Stimulated activated CD4-positive, alpha-beta T cell treated with anti-CD3 and anti-CD28 coated beads, Interleukin-4, amount 100 ng/mL, for 4 hours (primary cell): ENCODE measurements at regions not wholly inside any gene's neighbourhood (a gene's known extent, or its start where the extent isn't known, plus 50 kb on each side); places are given as distances from the start of the nearest gene placed in this dataset.
"Not testable (repeated sequence)": the region's sequence is repeated elsewhere in the genome, so short reads cannot be mapped to it uniquely, and the experiment has no call there.

Experiments
- DNase-seq, 2 experiments: peaks; one replicate each; pipeline ENCODE4 v3.0.0-alpha.2; 2020

- DNase-seq = no peak
Observed at GRCh38 chr3:33957176-33957575, 158.7 kb downstream of the PDCD6IP start.

GRCh38 chr3:33958661-33959060, 160.2 kb downstream of the PDCD6IP start:
- DNase-seq = no peak

- no peak for DNase-seq
Observed at GRCh38 chr3:33962396-33962795, 164.0 kb downstream of the PDCD6IP start.

GRCh38 chr3:33970180-33970579, 171.8 kb downstream of the PDCD6IP start:
- DNase-seq = not testable (repeated sequence)

GRCh38 chr3:33971055-33971454, 172.6 kb downstream of the PDCD6IP start:
- DNase-seq = no peak

GRCh38 chr3:33975463-33975862, 177.0 kb downstream of the PDCD6IP start:
- no peak for DNase-seq

- no peak for DNase-seq
Observed at GRCh38 chr3:33977227-33977626, 178.8 kb downstream of the PDCD6IP start.

- DNase-seq = no peak
Observed at GRCh38 chr3:33980252-33980651, 181.8 kb downstream of the PDCD6IP start.

- no peak for DNase-seq
Observed at GRCh38 chr3:33982269-33982798, 183.9 kb downstream of the PDCD6IP start.

GRCh38 chr3:33982949-33983348, 184.5 kb downstream of the PDCD6IP start:
- DNase-seq = not testable (repeated sequence)

- no peak for DNase-seq
Observed at GRCh38 chr3:33989229-33989628, 190.8 kb downstream of the PDCD6IP start.

- DNase-seq = no peak
Observed at GRCh38 chr3:33991673-33992072, 193.2 kb downstream of the PDCD6IP start.

GRCh38 chr3:33993631-33994030, 195.2 kb downstream of the PDCD6IP start:
- DNase-seq = no peak

GRCh38 chr3:33994568-33994967, 196.1 kb downstream of the PDCD6IP start:
- DNase-seq = no peak

- DNase-seq = no peak
Observed at GRCh38 chr3:34000301-34000700, 201.9 kb downstream of the PDCD6IP start.

- no peak for DNase-seq
Observed at GRCh38 chr3:34001022-34001421, 202.6 kb downstream of the PDCD6IP start.

- DNase-seq = no peak
Observed at GRCh38 chr3:34001990-34002389, 203.6 kb downstream of the PDCD6IP start.

- no peak for DNase-seq
Observed at GRCh38 chr3:34002569-34003100, 204.2 kb downstream of the PDCD6IP start.

GRCh38 chr3:34005886-34006285, 207.5 kb downstream of the PDCD6IP start:
- no peak for DNase-seq

GRCh38 chr3:34008191-34008590, 209.8 kb downstream of the PDCD6IP start:
- DNase-seq = no peak

GRCh38 chr3:34008836-34009809, 210.7 kb downstream of the PDCD6IP start:
- no peak for DNase-seq

- DNase-seq = no peak
Observed at GRCh38 chr3:34011171-34012101, 213.0 kb downstream of the PDCD6IP start.

- DNase-seq = no peak
Observed at GRCh38 chr3:34012102-34012461, 213.7 kb downstream of the PDCD6IP start.
